ENCODE measurements at regions not wholly inside any gene's neighbourhood (a gene's known extent, or its start where the extent isn't known, plus 50 kb on each side); places are given as distances from the start of the nearest gene placed in this dataset.

DNA sequence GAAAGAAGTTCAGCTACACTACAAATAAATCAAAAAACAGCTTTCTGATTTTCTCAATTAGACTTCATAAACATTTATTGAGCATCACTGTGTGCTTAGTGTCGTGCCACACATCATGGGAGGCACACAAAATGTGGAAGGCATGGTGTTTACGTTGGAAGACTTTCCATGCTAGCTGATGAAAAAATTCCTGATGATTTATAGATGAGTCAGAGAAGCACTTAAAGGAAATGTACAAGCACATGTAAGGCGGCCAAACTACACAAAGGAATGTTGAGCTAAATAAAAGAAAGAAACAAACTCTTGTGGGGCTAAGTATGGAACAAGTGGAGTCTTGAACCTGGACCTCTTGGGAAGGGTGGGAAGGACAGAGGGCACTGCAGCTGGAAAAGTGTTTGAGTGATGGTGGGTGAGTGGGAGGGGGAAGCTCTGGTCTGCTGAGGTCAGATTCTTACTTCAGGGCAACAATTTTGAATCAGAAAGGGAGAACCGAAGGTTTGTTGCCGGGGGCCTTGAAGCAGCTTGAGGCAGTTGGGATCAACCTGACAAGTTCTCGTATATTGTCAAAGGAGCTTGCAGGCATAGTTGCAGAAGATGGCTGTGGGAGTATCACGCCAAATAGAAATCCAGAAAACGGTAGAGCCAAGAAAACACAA lies 66.9 kb downstream of the FOXB1 start:
- Histone ChIP-seq H3K9ac (replicated peaks; ENCODE audit: extremely low read depth, insufficient read depth, low read length) (no peak overlapping the region), H3K4me2 (ENCODE audit: insufficient read depth, low read length) (peak overlapping the region; percentile 20), H3K27me3 (ENCODE audit: control insufficient read depth in 2 of 2, insufficient read depth in 2 of 2, low read length in 2 of 2) (peaks cover 2% of the 10 kb centered on the region in 2 experiments), H2AFZ (ENCODE audit: low read depth, low read length) (peak overlapping the region; percentile 77), H3K36me3 (ENCODE audit: control insufficient read depth in 2 of 2, extremely low read depth in 1 of 2, insufficient read depth in 2 of 2, low read length in 2 of 2) (no peaks in the 10 kb centered on the region), H3K9me1 (replicated peaks; ENCODE audit: control insufficient read depth, extremely low read depth, insufficient read depth, low read length) (no peaks in the 10 kb centered on the region), H3K9me3 (replicated peaks; ENCODE audit: control insufficient read depth, insufficient read depth, low read length) (no peaks in the 10 kb centered on the region), H3K79me2 (ENCODE audit: control insufficient read depth, insufficient read depth, low read length) (no peaks in the 10 kb centered on the region), H3K27ac (ENCODE audit: insufficient read depth, low read depth, low read length) (peak overlapping the region; percentile 55), H4K20me1 (replicated peaks; ENCODE audit: control insufficient read depth, extremely low read depth, insufficient read depth, low read length) (no peaks in the 10 kb centered on the region), H3K4me1 (ENCODE audit: control insufficient read depth, extremely low read depth, insufficient read depth, low read length) (peaks cover 7% of the 10 kb centered on the region), H3K4me3 (replicated peaks in 1 of 3; ENCODE audit: insufficient read depth in 1 of 3, low read depth in 1 of 3, low read length in 3 of 3) (no peak overlapping the region)
- TF ChIP-seq POLR2AphosphoS5 (IDR thresholded peaks at IDR 0.05; ENCODE audit: insufficient read depth, low read depth, low read length) (no peak), JUN (IDR thresholded peaks at IDR 0.05; ENCODE audit: borderline replicate concordance, insufficient read depth, insufficient read length, low read depth) (peak; percentile 56), FOS (IDR thresholded peaks at IDR 0.05; ENCODE audit: borderline replicate concordance, insufficient read depth, low read length) (peak; percentile 83)
- DNase-seq (ENCODE audit: low read depth, low spot score) (peak; percentile 88), FAIRE-seq (peak; percentile 72)
- intact Hi-C loops (cut with micrococcal nuclease) (no loop called here), dilution Hi-C loops (cut with MboI; ENCODE audit: extremely low pct_ligation_motif_present, low sequenced_read_pairs) (no loop called here)
- ChIA-PET POLR2A (no interaction called here), CTCF (interaction anchor here (0.7 to 1.5 kb wide), 4 partner anchors 9 to 346 kb away, joined by 3 to 10 read pairs (median 3); no protein-coding TSS in a partner anchor)
- BruUV-seq (replicated peaks) = no TSS peak

DNA sequence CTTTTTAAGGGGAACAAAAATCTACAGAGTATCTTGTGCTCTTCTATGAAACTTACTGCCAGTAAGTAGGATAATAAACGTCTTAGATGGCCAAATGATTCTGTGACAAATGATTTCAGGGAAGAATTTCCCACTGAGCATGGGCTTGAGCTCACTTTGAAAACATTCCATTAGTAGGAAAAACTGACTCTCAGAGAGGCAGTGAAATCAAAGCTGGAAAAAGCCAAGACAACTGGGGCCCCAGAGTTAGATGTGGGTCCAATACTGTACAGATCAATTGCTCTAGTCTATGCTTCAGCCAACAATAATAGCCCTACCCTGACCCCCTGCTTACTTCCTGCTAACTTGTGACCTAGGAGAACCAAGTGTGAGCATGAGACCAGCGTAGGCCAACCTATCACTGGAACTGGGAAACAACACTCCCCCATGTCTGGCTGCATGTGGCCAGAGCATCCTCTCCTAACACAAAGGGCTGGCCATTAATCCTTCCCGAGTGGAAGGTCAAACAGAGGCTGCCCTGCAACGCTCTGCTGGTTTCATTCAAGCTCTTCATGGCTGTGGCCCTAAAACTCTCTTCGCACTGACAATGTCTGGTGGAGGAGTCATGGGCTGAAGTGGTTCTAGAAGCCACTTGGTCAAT lies 68.8 kb downstream of the FOXB1 start:
- TF ChIP-seq MYC (IDR thresholded peaks at IDR 0.05; ENCODE audit: low read depth, low read length) (no peak), POLR2A (IDR thresholded peaks at IDR 0.05; ENCODE audit: low read depth, low read length) (no peak), EZH2 (IDR thresholded peaks at IDR 0.05; ENCODE audit: borderline replicate concordance, low read depth, low read length, severe bottlenecking) (no peak), JUN (IDR thresholded peaks at IDR 0.05; ENCODE audit: borderline replicate concordance, insufficient read depth, insufficient read length, low read depth) (no peak), FOS (IDR thresholded peaks at IDR 0.05; ENCODE audit: borderline replicate concordance, insufficient read depth, low read length) (no peak)
- H3K9me3 ChIP-seq (replicated peaks; ENCODE audit: control insufficient read depth, insufficient read depth, low read length) = no peaks in the 10 kb centered on the region
- dilution Hi-C loops (cut with MboI; ENCODE audit: extremely low pct_ligation_motif_present, low sequenced_read_pairs) = no loop called here
- H3K27ac ChIP-seq (ENCODE audit: insufficient read depth, low read depth, low read length) = no peak overlapping the region
- BruUV-seq (replicated peaks) = no TSS peak
- H3K27me3 ChIP-seq (ENCODE audit: control insufficient read depth in 2 of 2, insufficient read depth in 2 of 2, low read length in 2 of 2) = peaks cover 2 to 9% of the 10 kb centered on the region in 2 experiments
- H3K79me2 ChIP-seq (ENCODE audit: control insufficient read depth, insufficient read depth, low read length) = no peaks in the 10 kb centered on the region
- H3K9ac ChIP-seq (replicated peaks; ENCODE audit: extremely low read depth, insufficient read depth, low read length) = no peak overlapping the region
- H3K36me3 ChIP-seq (ENCODE audit: control insufficient read depth in 2 of 2, extremely low read depth in 1 of 2, insufficient read depth in 2 of 2, low read length in 2 of 2) = no peaks in the 10 kb centered on the region
- peaks cover 7% of the 10 kb centered on the region for H3K4me1 ChIP-seq (ENCODE audit: control insufficient read depth, extremely low read depth, insufficient read depth, low read length)
- FAIRE-seq (no peak), DNase-seq (ENCODE audit: low read depth, low spot score) (no peak)
- H2AFZ ChIP-seq (ENCODE audit: low read depth, low read length) = no peak overlapping the region
- no peak overlapping the region for H3K4me3 ChIP-seq (replicated peaks in 1 of 3; ENCODE audit: insufficient read depth in 1 of 3, low read depth in 1 of 3, low read length in 3 of 3)
- ChIA-PET CTCF (no interaction called here), POLR2A (no interaction called here)
- intact Hi-C loops (cut with micrococcal nuclease) = no loop called here
- no peaks in the 10 kb centered on the region for H3K9me1 ChIP-seq (replicated peaks; ENCODE audit: control insufficient read depth, extremely low read depth, insufficient read depth, low read length)
- H4K20me1 ChIP-seq (replicated peaks; ENCODE audit: control insufficient read depth, extremely low read depth, insufficient read depth, low read length) = no peaks in the 10 kb centered on the region
- no peak overlapping the region for H3K4me2 ChIP-seq (ENCODE audit: insufficient read depth, low read length)
